ENCODE measurements at regions not wholly inside any gene's neighbourhood (a gene's known extent, or its start where the extent isn't known, plus 50 kb on each side); places are given as distances from the start of the nearest gene placed in this dataset.

GRCh38 chr2:120898496-120898895, 162.8 kb downstream of the GLI2 start:
- DNase-seq (ENCODE audit: low read depth): no peak

- DNase-seq (ENCODE audit: low read depth): no peak
Observed at GRCh38 chr2:120898961-120899750, 163.5 kb downstream of the GLI2 start.

GRCh38 chr2:120899771-120900170, 164.1 kb downstream of the GLI2 start:
- DNase-seq (ENCODE audit: low read depth): no peak

- DNase-seq (ENCODE audit: low read depth): no peak
Observed at GRCh38 chr2:120901201-120901600, 165.5 kb downstream of the GLI2 start.

- no peak for DNase-seq (ENCODE audit: low read depth)
Observed at GRCh38 chr2:120902592-120902991, 166.9 kb downstream of the GLI2 start.

- no peak for DNase-seq (ENCODE audit: low read depth)
Observed at GRCh38 chr2:120904379-120904778, 168.7 kb downstream of the GLI2 start.

GRCh38 chr2:120904830-120905234, 169.2 kb downstream of the GLI2 start:
- DNase-seq (ENCODE audit: low read depth): no peak

GRCh38 chr2:120905298-120905697, 169.6 kb downstream of the GLI2 start:
- no peak for DNase-seq (ENCODE audit: low read depth)

GRCh38 chr2:120905824-120906571, 170.3 kb downstream of the GLI2 start:
- DNase-seq (ENCODE audit: low read depth): no peak

GRCh38 chr2:120906914-120907313, 171.2 kb downstream of the GLI2 start:
- no peak for DNase-seq (ENCODE audit: low read depth)

- DNase-seq (ENCODE audit: low read depth): no peak
Observed at GRCh38 chr2:120907822-120908221, 172.2 kb downstream of the GLI2 start.

- peak; percentile 49 for DNase-seq (ENCODE audit: low read depth)
Observed at GRCh38 chr2:120908314-120908975, 172.8 kb downstream of the GLI2 start.

- DNase-seq (ENCODE audit: low read depth): no peak
Observed at GRCh38 chr2:120909102-120909501, 173.4 kb downstream of the GLI2 start.

GRCh38 chr2:120910164-120910563, 174.5 kb downstream of the GLI2 start:
- DNase-seq (ENCODE audit: low read depth): no peak

GRCh38 chr2:120910956-120911951, 175.6 kb downstream of the GLI2 start:
- DNase-seq (ENCODE audit: low read depth): peak; percentile 87

- no peak for DNase-seq (ENCODE audit: low read depth)
Observed at GRCh38 chr2:120912101-120912985, 176.7 kb downstream of the GLI2 start.

- DNase-seq (ENCODE audit: low read depth): no peak
Observed at GRCh38 chr2:120913972-120914838, 178.5 kb downstream of the GLI2 start.

GRCh38 chr2:120914839-120915521, 179.3 kb downstream of the GLI2 start:
- DNase-seq (ENCODE audit: low read depth): peak; percentile 92

GRCh38 chr2:120915670-120916069, 180.0 kb downstream of the GLI2 start:
- DNase-seq (ENCODE audit: low read depth): no peak

Data from Daoy (cell line).